HAP-1 (cell line): ENCODE measurements at regions not wholly inside any gene's neighbourhood (a gene's known extent, or its start where the extent isn't known, plus 50 kb on each side); places are given as distances from the start of the nearest gene placed in this dataset.
"Not testable (repeated sequence)": the region's sequence is repeated elsewhere in the genome, so short reads cannot be mapped to it uniquely, and the experiment has no call there.

Source experiments
- DNase-seq, 2 experiments: peaks; one replicate each; pipeline ENCODE4 v3.0.0-alpha.2; 2016 to 2020; ENCODE audit warnings: low spot score in 2 of 2
- H3K27me3 ChIP-seq: fragments of 250-450 bp; sonication (Bioruptor Pico); 2 replicates; pipeline ENCODE4 v1.5.1; 2020; ENCODE audit warnings: low read depth, mild to moderate bottlenecking, moderate library complexity
- H3K36me3 ChIP-seq: fragments of 250-450 bp; sonication (Bioruptor Pico); replicated peaks from 2 replicates; pipeline ENCODE4 v1.5.1; 2020; ENCODE audit warnings: mild to moderate bottlenecking
- H3K4me1 ChIP-seq: fragments of 250-450 bp; sonication (Bioruptor Pico); 2 replicates; pipeline ENCODE4 v1.5.1; 2020; ENCODE audit warnings: mild to moderate bottlenecking
- H3K4me3 ChIP-seq: fragments of 250-450 bp; sonication (Bioruptor Pico); 2 replicates; pipeline ENCODE4 v1.5.1; 2020; ENCODE audit warnings: mild to moderate bottlenecking, moderate library complexity
- H3K9me3 ChIP-seq: fragments of 250-450 bp; sonication (Bioruptor Pico); 2 replicates; pipeline ENCODE4 v1.5.1; 2020; ENCODE audit warnings: mild to moderate bottlenecking, moderate library complexity
- in situ Hi-C: fragments of 300-500 bp; cut with MboI; formaldehyde crosslinking; loops from 3 replicates; pipeline ENCODE4 v1.14.3; 2020; ENCODE audit warnings: low sequenced_read_pairs, inconsistent platforms, mixed read lengths

DNA sequence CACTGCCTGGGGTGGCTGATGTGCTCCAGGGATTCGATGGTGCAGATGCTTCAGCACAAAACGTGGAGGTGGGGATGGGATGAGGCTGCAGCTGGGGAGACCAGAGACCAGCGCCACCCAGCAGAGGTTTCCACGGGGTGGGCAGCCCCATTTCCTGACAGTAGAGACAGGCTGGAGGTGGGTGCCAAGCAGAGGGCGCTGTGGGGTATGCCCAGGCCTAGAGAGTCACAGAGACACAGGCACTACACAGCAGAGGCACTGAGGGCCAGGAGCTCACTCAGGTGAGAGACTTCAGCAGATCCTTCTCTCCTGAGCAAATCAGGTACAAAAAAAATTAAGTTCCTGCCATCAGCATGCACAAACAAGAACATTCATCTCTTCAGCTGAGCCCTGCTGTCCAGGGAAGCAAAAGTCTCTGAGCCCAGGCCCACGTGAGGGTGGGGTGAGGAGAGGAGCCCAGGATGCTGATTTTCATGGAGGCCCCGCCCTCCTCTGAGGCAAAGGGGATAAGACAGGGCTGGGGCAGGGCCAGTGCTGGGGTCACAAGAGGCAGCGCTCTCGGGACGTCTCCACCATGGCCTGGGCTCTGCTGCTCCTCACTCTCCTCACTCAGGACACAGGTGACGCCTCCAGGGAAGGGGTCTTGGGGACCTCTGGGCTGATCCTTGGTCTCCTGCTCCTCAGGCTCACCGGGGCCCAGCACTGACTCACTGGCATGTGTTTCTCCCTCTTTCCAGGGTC is 53.1 kb downstream of the GGTLC2 start:
- H3K4me3 ChIP-seq: no peak overlapping the region
- no peaks in the 10 kb centered on the region for H3K4me1 ChIP-seq
- no peaks in the 10 kb centered on the region for H3K9me3 ChIP-seq
- H3K36me3 ChIP-seq: no peaks in the 10 kb centered on the region
- DNase-seq: no peak
- in situ Hi-C loops: loop anchor here (25.0 kb wide), 1 partner anchor 110 kb away; no protein-coding TSS in a partner anchor
- no peaks in the 10 kb centered on the region for H3K27me3 ChIP-seq

DNA sequence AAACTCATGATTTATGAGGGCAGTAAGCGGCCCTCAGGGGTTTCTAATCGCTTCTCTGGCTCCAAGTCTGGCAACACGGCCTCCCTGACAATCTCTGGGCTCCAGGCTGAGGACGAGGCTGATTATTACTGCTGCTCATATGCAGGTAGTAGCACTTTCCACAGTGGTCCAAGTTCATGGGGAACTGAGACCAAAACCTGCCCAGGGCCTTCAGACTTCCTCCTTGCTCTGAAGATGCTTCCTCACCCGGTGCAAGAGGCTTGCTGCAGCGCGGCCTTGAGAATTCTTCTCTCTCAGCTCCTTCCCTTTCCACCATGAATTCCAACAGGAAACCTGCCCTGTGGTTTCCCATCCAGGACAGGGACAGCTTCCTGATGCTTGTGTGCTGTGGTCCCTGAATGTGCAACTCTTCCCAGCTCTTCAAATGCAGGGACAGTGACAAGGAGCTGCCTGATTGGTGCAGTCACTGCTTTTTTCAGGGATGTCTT is 53.9 kb downstream of the GGTLC2 start:
- Histone ChIP-seq H3K4me3 (no peak overlapping the region), H3K27me3 (no peaks in the 10 kb centered on the region), H3K36me3 (no peaks in the 10 kb centered on the region), H3K4me1 (no peaks in the 10 kb centered on the region), H3K9me3 (no peaks in the 10 kb centered on the region)
- in situ Hi-C loops: loop anchor here (25.0 kb wide), 1 partner anchor 111 kb away; no protein-coding TSS in a partner anchor
- no peak for DNase-seq

DNA sequence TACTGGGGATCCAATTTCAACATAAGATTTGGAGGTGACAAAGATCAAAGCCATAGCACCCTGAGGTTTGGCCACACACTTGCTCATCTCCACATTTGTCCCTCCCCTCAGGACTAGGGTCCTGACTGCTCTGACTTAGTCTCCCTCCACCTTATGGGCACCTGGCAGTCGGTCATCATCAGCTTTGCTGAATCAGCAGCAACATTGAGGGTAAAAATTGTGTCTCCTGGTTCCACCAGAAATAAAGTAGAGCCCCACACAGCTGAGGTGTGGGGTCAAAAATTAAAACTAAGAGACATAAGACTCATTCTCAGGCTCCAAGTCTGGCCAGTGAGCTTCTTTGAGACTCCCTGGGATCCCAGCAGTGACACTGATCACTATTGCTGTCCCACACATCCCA is 56.2 kb downstream of the GGTLC2 start:
- no peaks in the 10 kb centered on the region; the same call in 1 of the 2 replicates for H3K27me3 ChIP-seq
- in situ Hi-C loops: loop anchor here (25.0 kb wide), 1 partner anchor 238 kb away; no protein-coding TSS in a partner anchor
- no peak for DNase-seq
- H3K4me1 ChIP-seq: no peaks in the 10 kb centered on the region
- no peaks in the 10 kb centered on the region for H3K36me3 ChIP-seq
- H3K4me3 ChIP-seq: no peak overlapping the region
- no peaks in the 10 kb centered on the region for H3K9me3 ChIP-seq

DNA sequence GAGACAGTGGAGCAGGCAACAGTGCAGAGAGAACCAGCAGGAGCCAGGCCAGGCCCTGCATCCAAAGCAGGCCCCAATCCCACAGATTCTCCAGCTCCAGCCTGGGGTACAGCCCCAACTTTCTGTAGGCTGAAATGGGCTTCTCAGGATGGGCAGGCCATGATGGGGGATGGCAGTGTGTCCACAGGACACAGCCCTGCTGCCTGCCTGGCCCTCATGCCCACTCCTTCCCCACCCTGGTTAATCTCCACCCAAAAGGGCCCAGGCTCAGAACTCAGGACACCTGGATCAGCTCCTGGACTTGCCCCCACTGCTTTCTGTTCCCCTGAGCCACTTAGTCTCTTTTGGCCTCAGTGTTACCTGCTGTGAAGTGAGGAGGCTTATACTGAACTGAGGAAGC is 57.1 kb downstream of the GGTLC2 start:
- not testable (repeated sequence) for H3K9me3 ChIP-seq, H3K36me3 ChIP-seq, H3K27me3 ChIP-seq, H3K4me3 ChIP-seq, DNase-seq, H3K4me1 ChIP-seq
- in situ Hi-C loops: loop anchor here (25.0 kb wide), 1 partner anchor 239 kb away; no protein-coding TSS in a partner anchor

DNA sequence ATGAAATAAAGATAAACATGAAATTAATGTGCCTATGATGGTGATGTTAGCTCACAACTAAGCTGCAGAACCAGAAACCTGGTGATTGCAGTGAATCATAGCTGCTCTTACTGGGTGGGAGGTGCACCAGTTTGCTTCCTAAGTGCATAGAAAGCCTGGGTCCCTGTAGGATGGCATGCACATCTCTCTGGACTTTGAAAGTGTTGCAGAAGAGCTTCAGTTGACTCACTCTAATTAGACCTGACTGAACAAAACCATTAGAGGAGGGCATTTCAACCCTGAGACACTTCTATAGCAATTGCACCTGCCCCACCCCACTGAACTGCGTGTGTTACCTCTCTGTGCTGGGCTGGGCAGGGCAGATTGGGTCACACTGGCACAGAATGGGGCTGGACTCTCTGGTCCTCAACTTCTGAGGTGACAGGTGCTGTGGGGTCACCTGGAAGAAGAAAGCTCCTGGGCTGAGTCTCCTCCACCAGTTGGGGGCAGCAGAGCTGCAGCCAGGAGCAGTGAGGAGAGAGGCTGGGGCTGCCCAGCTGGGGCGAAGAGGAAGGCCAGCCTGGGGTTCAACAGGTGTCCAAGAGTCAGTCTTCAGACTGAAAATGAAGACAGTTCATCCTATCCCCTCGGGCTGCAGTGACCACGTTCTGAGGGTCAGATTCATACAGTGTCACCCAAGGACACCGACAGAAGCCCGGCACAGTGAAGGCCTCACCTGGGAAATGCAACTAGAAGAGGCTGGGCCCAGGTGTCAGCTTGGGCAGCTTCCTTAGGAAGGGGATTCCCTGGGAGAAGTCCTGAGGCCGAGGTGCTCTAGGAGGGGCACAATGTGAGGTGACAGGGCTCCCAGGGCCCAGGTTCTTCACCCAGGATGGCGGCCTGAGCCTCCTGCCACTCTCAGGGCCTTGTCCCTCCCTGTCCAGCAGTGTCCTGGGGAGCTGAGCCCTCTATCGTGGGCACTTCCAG is 58.1 kb downstream of the GGTLC2 start:
- no peak overlapping the region for H3K4me3 ChIP-seq
- no peaks in the 10 kb centered on the region for H3K9me3 ChIP-seq
- H3K27me3 ChIP-seq: no peaks in the 10 kb centered on the region; the same call in 1 of the 2 replicates
- H3K36me3 ChIP-seq: no peaks in the 10 kb centered on the region
- in situ Hi-C loops: loop anchor here (25.0 kb wide), 1 partner anchor 240 kb away; no protein-coding TSS in a partner anchor
- DNase-seq: no peak
- H3K4me1 ChIP-seq: no peaks in the 10 kb centered on the region

DNA sequence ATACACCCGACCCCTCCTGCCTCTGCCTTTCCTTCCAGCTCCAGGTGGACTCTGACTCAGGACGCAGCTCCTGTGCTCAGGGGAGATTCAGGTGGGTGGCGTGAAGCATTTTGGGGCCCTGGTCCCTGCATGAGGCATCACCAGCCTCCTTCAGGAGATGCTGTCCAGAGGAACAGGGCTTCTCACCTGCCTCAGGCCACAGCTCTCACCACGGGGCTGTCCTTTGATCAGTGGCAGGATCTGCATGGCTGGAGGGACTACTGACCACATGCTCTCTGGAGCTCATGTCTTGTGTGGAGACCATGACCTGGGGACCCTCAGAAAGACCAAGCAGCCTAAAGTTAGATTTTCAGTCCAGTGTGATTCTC is 58.8 kb downstream of the GGTLC2 start:
- no peaks in the 10 kb centered on the region for H3K36me3 ChIP-seq
- DNase-seq: no peak
- no peak overlapping the region for H3K4me3 ChIP-seq
- in situ Hi-C loops: loop anchor here (25.0 kb wide), 1 partner anchor 241 kb away; no protein-coding TSS in a partner anchor
- no peaks in the 10 kb centered on the region for H3K9me3 ChIP-seq
- H3K4me1 ChIP-seq: no peaks in the 10 kb centered on the region
- H3K27me3 ChIP-seq: no peaks in the 10 kb centered on the region; the same call in 1 of the 2 replicates

DNA sequence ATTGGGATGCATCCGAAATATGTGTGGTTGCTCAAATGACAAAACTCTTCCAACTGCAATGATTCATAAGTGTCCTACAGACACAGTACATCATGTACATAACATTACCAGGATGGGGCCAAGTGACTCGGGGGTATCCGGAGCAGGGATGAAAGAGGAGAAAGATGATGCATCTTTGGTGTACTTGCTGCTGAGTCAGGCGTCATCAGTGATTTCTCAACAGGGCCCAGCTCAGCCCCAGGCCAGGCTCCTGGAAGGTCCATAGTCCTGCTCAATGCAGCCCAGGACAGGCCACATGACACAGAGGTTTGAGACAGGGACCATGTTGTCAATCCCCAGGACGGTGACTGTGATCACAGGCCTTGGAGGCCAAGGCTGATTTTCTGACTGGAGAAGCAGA is 59.3 kb downstream of the GGTLC2 start:
- in situ Hi-C loops: loop anchor here (25.0 kb wide), 1 partner anchor 241 kb away; no protein-coding TSS in a partner anchor
- Histone ChIP-seq H3K27me3 (peaks cover under 1% of the 10 kb centered on the region), H3K4me3 (no peak overlapping the region)

DNA sequence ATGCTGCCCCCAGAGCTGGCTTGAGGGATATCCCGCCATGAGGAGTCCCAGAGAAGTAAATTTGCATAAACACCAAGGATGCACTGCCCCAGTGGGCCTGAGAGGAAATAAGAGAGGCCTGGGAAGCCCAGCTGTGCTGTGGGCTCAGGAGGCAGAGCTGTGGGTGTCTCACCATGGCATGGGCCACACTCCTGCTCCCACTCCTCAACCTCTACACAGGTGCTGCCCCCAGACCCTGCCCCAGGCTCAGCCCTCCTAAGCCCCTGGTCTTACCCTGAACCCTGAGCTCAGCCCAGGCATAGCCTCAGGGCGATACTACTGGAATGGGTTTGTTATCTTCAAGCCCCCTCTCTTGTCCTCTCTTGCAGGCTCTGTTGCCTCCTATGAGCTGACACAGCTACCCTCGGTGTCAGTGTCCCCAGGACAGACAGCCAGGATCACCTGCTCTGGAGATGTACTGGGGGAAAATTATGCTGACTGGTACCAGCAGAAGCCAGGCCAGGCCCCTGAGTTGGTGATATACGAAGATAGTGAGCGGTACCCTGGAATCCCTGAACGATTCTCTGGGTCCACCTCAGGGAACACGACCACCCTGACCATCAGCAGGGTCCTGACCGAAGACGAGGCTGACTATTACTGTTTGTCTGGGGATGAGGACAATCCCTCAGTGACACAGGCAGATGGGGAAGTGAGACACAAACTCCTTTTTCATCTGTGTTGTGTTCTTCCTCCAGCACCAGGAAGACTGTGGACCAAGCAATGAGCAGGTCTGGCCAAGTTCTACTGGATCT is 59.9 kb downstream of the GGTLC2 start:
- peaks cover 4% of the 10 kb centered on the region for H3K27me3 ChIP-seq
- H3K36me3 ChIP-seq: no peaks in the 10 kb centered on the region
- no peaks in the 10 kb centered on the region for H3K4me1 ChIP-seq
- in situ Hi-C loops: loop anchor here (25.0 kb wide), 1 partner anchor 242 kb away; no protein-coding TSS in a partner anchor
- no peak overlapping the region for H3K4me3 ChIP-seq
- no peaks in the 10 kb centered on the region for H3K9me3 ChIP-seq
- no peak for DNase-seq

More for the DNA sequence above, 59.3 kb downstream of the GGTLC2 start:
- no peaks in the 10 kb centered on the region for H3K36me3 ChIP-seq
- H3K4me1 ChIP-seq: no peaks in the 10 kb centered on the region
- H3K9me3 ChIP-seq: no peaks in the 10 kb centered on the region
- no peak for DNase-seq

DNA sequence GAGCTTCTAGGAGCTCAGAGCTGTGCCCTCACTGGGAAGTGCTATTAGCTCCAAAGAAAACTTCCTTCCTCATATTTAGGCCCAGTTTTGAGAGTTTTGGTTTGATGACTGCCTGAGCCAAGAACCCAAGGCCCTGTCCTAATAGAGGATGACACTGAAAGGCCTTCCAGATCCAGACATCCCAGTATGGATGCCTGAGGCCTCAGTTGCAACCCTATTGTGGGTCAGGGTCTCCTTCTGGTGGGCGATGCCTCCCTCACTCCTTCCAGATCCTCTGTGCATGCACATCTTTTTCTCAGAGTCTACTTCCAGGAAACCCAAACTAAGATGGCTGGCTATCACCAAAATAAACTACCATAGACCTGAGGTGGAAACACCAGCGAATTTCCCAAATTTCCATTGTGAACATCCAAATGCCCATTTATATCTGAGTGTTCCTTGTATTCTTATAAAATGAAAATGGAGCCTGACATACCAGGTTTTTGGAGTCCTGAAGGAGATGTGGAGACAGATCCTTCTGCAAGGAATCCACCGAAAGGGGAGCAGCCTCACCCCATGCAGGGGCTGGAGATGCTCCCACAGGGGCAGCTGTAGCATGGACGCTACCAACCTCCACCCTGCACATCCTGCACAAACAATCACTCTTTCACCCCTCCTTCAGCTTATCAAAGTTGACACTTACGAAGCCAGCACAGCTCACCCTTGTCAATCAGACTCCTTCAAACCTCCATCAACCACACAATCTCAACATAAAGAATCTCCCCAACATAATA is 61.1 kb downstream of the GGTLC2 start:
- H3K36me3 ChIP-seq: no peaks in the 10 kb centered on the region
- H3K9me3 ChIP-seq: no peaks in the 10 kb centered on the region
- DNase-seq: no peak
- in situ Hi-C loops: loop anchor here (25.0 kb wide), 1 partner anchor 243 kb away; no protein-coding TSS in a partner anchor
- H3K4me1 ChIP-seq: no peaks in the 10 kb centered on the region
- no peak overlapping the region for H3K4me3 ChIP-seq
- H3K27me3 ChIP-seq: peaks cover 4% of the 10 kb centered on the region

DNA sequence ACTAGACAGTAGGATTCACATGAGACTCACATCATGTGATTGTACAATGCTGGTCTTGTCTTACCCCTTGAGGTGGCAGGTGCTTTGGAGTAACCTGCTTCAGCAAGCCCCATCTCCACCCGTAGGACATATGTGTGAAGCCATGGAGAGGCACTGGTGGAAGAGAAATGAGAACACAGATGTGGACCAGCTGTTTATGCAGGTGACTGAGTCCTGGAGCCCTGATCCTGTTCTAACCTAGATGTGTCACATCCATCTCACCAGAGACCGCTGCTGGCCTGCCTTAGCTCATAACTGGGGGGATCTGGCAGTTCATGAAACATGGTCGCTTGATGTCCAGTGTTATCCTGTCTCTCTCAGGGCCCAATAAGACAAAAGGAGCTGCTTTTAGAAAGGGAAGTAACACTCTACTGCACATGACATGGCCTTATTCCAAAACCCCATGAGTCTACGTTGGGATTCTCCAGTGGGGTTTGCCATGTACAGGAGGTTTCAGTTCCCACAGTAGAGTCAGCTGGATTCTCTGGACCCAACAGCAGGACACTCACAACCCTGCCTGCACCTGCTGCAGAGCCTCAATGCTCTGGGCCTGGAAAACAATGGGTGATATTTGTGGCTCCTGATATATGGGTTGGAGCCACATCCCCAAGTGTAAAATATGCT is 62.0 kb downstream of the GGTLC2 start:
- Histone ChIP-seq H3K27me3 (peaks cover 4% of the 10 kb centered on the region), H3K4me3 (no peak overlapping the region), H3K9me3 (no peaks in the 10 kb centered on the region), H3K36me3 (no peaks in the 10 kb centered on the region), H3K4me1 (no peaks in the 10 kb centered on the region)
- DNase-seq: no peak
- in situ Hi-C loops: loop anchor here (25.0 kb wide), 1 partner anchor 244 kb away; no protein-coding TSS in a partner anchor

DNA sequence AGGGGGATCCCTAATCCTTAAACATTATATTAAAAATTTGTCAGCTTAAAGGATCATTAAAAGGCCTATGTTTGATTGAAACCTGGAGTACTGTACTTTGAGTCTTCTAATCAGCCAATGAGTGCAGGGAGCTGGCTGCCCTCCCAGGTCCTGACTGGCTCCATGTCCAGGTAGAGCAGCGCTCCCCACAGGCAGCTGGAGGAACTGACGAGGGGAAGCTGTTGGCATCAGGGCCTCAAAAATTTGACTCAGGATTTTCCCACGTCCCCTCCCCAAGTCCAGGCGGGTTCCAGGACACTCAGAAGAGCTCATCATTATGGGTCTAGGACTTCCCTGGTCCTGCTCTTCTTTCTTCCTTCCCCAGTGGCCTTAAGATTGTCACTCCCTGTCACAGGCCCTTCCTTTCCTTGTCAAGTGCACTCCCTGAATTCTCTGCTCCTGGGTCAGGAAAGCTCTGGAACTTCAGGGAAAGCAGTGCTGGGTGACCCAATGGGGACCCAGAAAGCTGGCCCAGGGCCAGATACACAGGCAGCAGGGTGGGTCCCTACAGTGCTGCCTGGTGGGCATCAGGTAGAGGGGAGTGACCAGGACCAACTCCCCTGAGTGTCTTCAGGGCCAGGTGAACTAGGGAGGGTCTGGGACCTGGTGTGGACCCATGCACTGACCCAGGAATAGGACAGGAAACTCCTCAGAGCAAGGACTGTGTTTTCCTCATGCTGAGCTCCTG is 65.5 kb downstream of the GGTLC2 start:
- in situ Hi-C loops: loop anchor here (25.0 kb wide), 1 partner anchor 248 kb away; no protein-coding TSS in a partner anchor
- Histone ChIP-seq H3K4me3 (no peak overlapping the region), H3K36me3 (no peaks in the 10 kb centered on the region), H3K4me1 (no peaks in the 10 kb centered on the region), H3K27me3 (peaks cover 4% of the 10 kb centered on the region), H3K9me3 (no peaks in the 10 kb centered on the region)
- DNase-seq: peak in 1 of 2 experiments; percentile 56
